NCI-H345 (cell line): ENCODE measurements at regions not wholly inside any gene's neighbourhood (a gene's known extent, or its start where the extent isn't known, plus 50 kb on each side); places are given as distances from the start of the nearest gene placed in this dataset.
A peak's percentile ranks its signal among the peaks of the same experiment; 100 is the strongest.

ENCODE experiments used
- DNase-seq: peaks from one replicate; lab custom pipeline; 2025; lab: John Stamatoyannopoulos, UW

GRCh38 chr4:85260064-85260463 is 214.9 kb upstream of the ARHGAP24 start:
- no peak for DNase-seq

GRCh38 chr4:85265234-85265633 is 209.7 kb upstream of the ARHGAP24 start:
- no peak for DNase-seq

- DNase-seq = no peak
These were observed 206.8 kb upstream of the ARHGAP24 start for GRCh38 chr4:85268188-85268587.

GRCh38 chr4:85268961-85269360 is 206.0 kb upstream of the ARHGAP24 start:
- DNase-seq = no peak

GRCh38 chr4:85274955-85275354 is 200.0 kb upstream of the ARHGAP24 start:
- no peak for DNase-seq

- DNase-seq = no peak
These were observed 194.0 kb upstream of the ARHGAP24 start for GRCh38 chr4:85280963-85281362.

GRCh38 chr4:85291226-85291625 is 183.7 kb upstream of the ARHGAP24 start:
- no peak for DNase-seq

GRCh38 chr4:85298037-85298436 is 176.9 kb upstream of the ARHGAP24 start:
- DNase-seq = no peak

- no peak for DNase-seq
These were observed 172.7 kb upstream of the ARHGAP24 start for GRCh38 chr4:85302193-85302736.

- no peak for DNase-seq
These were observed 172.2 kb upstream of the ARHGAP24 start for GRCh38 chr4:85302756-85303155.

- no peak for DNase-seq
These were observed 156.5 kb upstream of the ARHGAP24 start for GRCh38 chr4:85318415-85318814.

GRCh38 chr4:85358831-85359230 is 116.1 kb upstream of the ARHGAP24 start:
- DNase-seq = no peak

- DNase-seq = no peak
These were observed 112.4 kb upstream of the ARHGAP24 start for GRCh38 chr4:85362550-85362949.

- DNase-seq = no peak
These were observed 107.1 kb upstream of the ARHGAP24 start for GRCh38 chr4:85367815-85368214.

GRCh38 chr4:85368240-85368639 is 106.7 kb upstream of the ARHGAP24 start:
- DNase-seq = no peak

- DNase-seq = no peak
These were observed 106.0 kb upstream of the ARHGAP24 start for GRCh38 chr4:85368932-85369331.

GRCh38 chr4:85369703-85370380 is 105.1 kb upstream of the ARHGAP24 start:
- no peak for DNase-seq

GRCh38 chr4:85370400-85371032 is 104.4 kb upstream of the ARHGAP24 start:
- peak; percentile 31 for DNase-seq

GRCh38 chr4:85372966-85373365 is 102.0 kb upstream of the ARHGAP24 start:
- DNase-seq = no peak

GRCh38 chr4:85376285-85376684 is 98.7 kb upstream of the ARHGAP24 start:
- DNase-seq = no peak

- DNase-seq = no peak
These were observed 93.0 kb upstream of the ARHGAP24 start for GRCh38 chr4:85381968-85382367.

- no peak for DNase-seq
These were observed 83.9 kb upstream of the ARHGAP24 start for GRCh38 chr4:85391071-85391470.

- no peak for DNase-seq
These were observed 83.2 kb upstream of the ARHGAP24 start for GRCh38 chr4:85391589-85392410.
